OCI-LY7 (cell line): ENCODE measurements at regions not wholly inside any gene's neighbourhood (a gene's known extent, or its start where the extent isn't known, plus 50 kb on each side); places are given as distances from the start of the nearest gene placed in this dataset.

ENCODE experiments used
- BruUV-seq: library from RNA; stranded (reverse); fragments of 400-500 nt; replicated peaks from 2 replicates; lab custom pipeline; 2021; lab: Mats Ljungman, UMichigan
- CTCF ChIA-PET: fragments of 300-600 bp; sonication (Branson Sonifier 250); formaldehyde crosslinking; loops from one replicate; lab custom pipeline; 2022; ENCODE audit warnings: antibody characterized with exemption; ENCODE audit not compliant: unreplicated experiment; lab: Charles Lee
- POLR2A ChIA-PET: fragments of 300-600 bp; sonication (Branson Sonifier 250); formaldehyde crosslinking; loops from one replicate; lab custom pipeline; 2022; ENCODE audit warnings: antibody characterized with exemption; lab: Charles Lee
- DNase-seq: peaks from one replicate; pipeline ENCODE4 v3.0.0-alpha.2; 2015; ENCODE audit warnings: low spot score
- H2AFZ ChIP-seq: fragments of 200-600 bp; sonication (generic), shearing (Covaris generic); 2 replicates; pipeline ENCODE4 v1.6.1; 2014; ENCODE audit warnings: mild to moderate bottlenecking, antibody characterized with exemption, low read length, moderate library complexity
- H3K27ac ChIP-seq: fragments of 200-600 bp; sonication (generic); 2 replicates; pipeline ENCODE4 v1.5.1; 2014; ENCODE audit warnings: mixed run types, low read depth, mild to moderate bottlenecking, moderate library complexity, low read length, inconsistent platforms; ENCODE audit not compliant: poor library complexity, severe bottlenecking
- H3K36me3 ChIP-seq: fragments of 200-600 bp; sonication (generic); 2 replicates; pipeline ENCODE4 v1.6.1; 2014; ENCODE audit warnings: mild to moderate bottlenecking, antibody characterized with exemption, low read length, moderate library complexity, mixed read lengths; ENCODE audit not compliant: insufficient read depth
- H3K4me1 ChIP-seq: fragments of 200-600 bp; sonication (generic); 2 replicates; pipeline ENCODE4 v1.5.1; 2014; ENCODE audit warnings: mild to moderate bottlenecking, low read length; ENCODE audit not compliant: insufficient read depth, poor library complexity, severe bottlenecking
- H3K4me2 ChIP-seq: fragments of 200-600 bp; sonication (generic); 2 replicates; pipeline ENCODE4 v1.6.1; 2014; ENCODE audit warnings: mild to moderate bottlenecking, low read length
- H3K4me3 ChIP-seq: fragments of 200-600 bp; sonication (generic); 2 replicates; pipeline ENCODE4 v1.5.1; 2014; ENCODE audit warnings: mild to moderate bottlenecking, low read depth, low read length; ENCODE audit not compliant: poor library complexity, severe bottlenecking
- H3K79me2 ChIP-seq: fragments of 200-600 bp; sonication (generic); 2 replicates; pipeline ENCODE4 v1.6.1; 2016; ENCODE audit warnings: low read depth, mild to moderate bottlenecking, low read length, moderate library complexity, mixed read lengths; ENCODE audit not compliant: insufficient read depth
- H3K9me2 ChIP-seq: fragments of 200-600 bp; sonication (generic); 2 replicates; pipeline ENCODE4 v1.6.1; 2016; ENCODE audit warnings: mild to moderate bottlenecking, low read length, mixed read lengths; ENCODE audit not compliant: insufficient read depth
- H3K9me3 ChIP-seq: fragments of 200-600 bp; sonication (generic); 2 replicates; pipeline ENCODE4 v1.6.1; 2014; ENCODE audit warnings: mild to moderate bottlenecking, mixed run types, low read length, mixed read lengths
- H4K20me1 ChIP-seq: fragments of 200-600 bp; sonication (generic); 2 replicates; pipeline ENCODE4 v1.6.1; 2014; ENCODE audit warnings: mild to moderate bottlenecking, antibody characterized with exemption, low read length, moderate library complexity, mixed read lengths; ENCODE audit not compliant: insufficient read depth
- EZH2phosphoT487 ChIP-seq: fragments of 200-600 bp; sonication (generic); IDR thresholded peaks from 2 replicates; pipeline ENCODE4 v1.6.1; 2018; ENCODE audit warnings: low read depth, borderline replicate concordance, mild to moderate bottlenecking, mixed run types, antibody characterized with exemption, low read length, moderate library complexity, mixed read lengths
- intact Hi-C: fragments of 100-400 bp; cut with micrococcal nuclease; formaldehyde crosslinking; loops from one replicate; pipeline ENCODE4 v1.10.0; 2022; ENCODE audit not compliant: unreplicated experiment
- TF ChIP-seq, protein P1 (sequence below): fragments of 200-600 bp; sonication (generic); conservative IDR thresholded peaks from 2 replicates; pipeline ENCODE4 v1.5.1; 2014; ENCODE audit warnings: mild to moderate bottlenecking, antibody characterized with exemption, low read length, moderate library complexity, mixed read lengths

DNA sequence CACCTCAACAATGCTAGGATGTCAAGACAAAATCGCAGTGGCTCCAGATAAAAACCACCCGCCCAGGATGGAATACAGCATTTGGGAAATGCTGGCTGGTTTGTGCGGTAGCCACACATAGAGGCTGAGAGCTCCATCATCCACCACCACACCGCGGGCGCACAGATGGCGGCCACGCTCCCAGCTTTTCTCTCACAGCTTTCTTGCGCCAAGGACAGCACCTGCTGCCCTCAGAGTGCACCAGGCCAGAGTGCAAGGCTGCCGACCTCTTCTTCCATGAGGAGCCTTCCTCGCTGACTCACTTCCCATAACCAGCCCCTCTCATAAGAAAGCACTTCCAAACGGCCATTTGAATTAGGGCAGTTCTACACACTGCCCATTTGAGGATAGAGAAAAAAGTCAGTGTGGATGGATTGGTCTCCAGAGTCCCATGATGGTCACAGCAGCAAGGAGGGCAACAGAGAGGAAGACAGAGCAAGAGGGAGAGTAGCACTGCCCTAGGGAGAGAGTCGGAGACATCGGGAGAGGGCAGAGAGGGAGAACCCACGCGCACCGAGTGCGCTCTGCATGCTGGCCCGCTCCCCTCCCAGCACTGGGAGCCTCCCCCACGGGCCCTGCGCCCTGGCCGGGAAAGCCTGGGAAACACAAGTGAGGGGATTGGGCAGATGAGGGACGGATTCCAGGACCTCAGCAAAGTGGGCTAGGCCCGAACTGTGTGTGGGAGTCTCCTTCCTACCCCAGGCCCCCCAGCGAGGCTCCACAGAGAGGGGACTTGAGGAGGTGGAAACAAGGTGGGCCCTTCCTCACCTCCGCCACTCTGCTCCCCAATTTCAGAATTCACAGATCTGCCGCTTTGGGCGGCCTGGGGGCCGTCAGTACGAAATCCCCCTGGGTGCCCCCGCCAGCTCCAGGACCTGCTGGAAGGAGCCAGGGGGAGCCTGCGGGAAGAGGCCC is 156.9 kb downstream of the USP12 start:
- Histone ChIP-seq H3K79me2 (no peaks in the 10 kb centered on the region), H3K27ac (no peak overlapping the region), H3K36me3 (no peaks in the 10 kb centered on the region), H3K9me3 (no peaks in the 10 kb centered on the region), H3K9me2 (no peaks in the 10 kb centered on the region), H3K4me1 (no peaks in the 10 kb centered on the region), H2AFZ (no peak overlapping the region), H4K20me1 (no peaks in the 10 kb centered on the region), H3K4me2 (no peak overlapping the region), H3K4me3 (no peak overlapping the region)
- intact Hi-C loops: no loop called here
- TF ChIP-seq EZH2phosphoT487: no peak
- TF ChIP-seq, protein P1, sequence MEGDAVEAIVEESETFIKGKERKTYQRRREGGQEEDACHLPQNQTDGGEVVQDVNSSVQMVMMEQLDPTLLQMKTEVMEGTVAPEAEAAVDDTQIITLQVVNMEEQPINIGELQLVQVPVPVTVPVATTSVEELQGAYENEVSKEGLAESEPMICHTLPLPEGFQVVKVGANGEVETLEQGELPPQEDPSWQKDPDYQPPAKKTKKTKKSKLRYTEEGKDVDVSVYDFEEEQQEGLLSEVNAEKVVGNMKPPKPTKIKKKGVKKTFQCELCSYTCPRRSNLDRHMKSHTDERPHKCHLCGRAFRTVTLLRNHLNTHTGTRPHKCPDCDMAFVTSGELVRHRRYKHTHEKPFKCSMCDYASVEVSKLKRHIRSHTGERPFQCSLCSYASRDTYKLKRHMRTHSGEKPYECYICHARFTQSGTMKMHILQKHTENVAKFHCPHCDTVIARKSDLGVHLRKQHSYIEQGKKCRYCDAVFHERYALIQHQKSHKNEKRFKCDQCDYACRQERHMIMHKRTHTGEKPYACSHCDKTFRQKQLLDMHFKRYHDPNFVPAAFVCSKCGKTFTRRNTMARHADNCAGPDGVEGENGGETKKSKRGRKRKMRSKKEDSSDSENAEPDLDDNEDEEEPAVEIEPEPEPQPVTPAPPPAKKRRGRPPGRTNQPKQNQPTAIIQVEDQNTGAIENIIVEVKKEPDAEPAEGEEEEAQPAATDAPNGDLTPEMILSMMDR: no peak
- no peak for DNase-seq
- ChIA-PET POLR2A (no interaction called here), CTCF (no interaction called here)
- no TSS peak for BruUV-seq

DNA sequence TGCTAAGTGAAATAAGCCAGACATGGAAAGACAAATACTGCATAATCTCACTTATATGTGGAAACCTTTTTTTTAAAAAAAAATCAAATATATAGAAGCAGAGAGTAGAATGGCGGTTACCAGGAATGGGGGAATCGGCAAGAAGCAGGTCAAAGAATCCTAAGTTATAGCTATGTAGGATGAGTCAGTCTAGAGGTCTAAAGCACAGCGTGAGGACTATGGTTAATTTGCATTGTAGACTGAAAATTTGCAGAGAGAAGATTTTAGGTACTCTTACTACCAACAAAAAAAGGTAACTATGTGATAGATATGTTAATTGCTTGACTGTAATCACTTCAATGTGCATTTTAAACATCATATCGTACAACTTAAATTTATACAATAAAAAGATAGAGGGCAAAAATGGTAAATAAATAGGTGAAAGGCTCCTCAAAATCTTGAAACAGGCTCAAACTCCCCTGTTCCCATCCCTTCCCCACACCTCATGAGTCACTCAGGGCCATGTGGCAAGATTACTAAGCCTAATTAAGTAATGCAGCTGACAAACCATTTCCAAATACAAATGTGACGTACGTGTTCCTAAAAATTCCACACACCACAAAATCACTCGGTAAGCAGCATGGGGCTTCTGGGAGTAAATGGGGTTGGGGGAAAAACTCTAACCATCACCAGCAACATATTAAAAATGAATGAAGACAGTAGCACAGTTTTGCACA is 159.0 kb downstream of the USP12 start:
- Histone ChIP-seq H2AFZ (no peak overlapping the region), H3K79me2 (no peaks in the 10 kb centered on the region), H3K9me3 (no peaks in the 10 kb centered on the region), H3K36me3 (no peaks in the 10 kb centered on the region), H4K20me1 (no peaks in the 10 kb centered on the region), H3K4me3 (no peak overlapping the region), H3K4me2 (no peak overlapping the region), H3K27ac (no peak overlapping the region), H3K4me1 (no peaks in the 10 kb centered on the region), H3K9me2 (no peaks in the 10 kb centered on the region)
- intact Hi-C loops: no loop called here
- ChIA-PET POLR2A (no interaction called here), CTCF (no interaction called here)
- TF ChIP-seq, protein P1: no peak
- no peak for TF ChIP-seq EZH2phosphoT487
- DNase-seq: no peak
- no TSS peak for BruUV-seq
